Breast epithelium (tissue), 3 donors: ENCODE measurements at regions not wholly inside any gene's neighbourhood (a gene's known extent, or its start where the extent isn't known, plus 50 kb on each side); places are given as distances from the start of the nearest gene placed in this dataset.

Experiments
- POLR2A ChIP-seq: fragments of 450-650 bp; IDR thresholded peaks from one replicate; pipeline ENCODE4 v1.6.1; 2016; ENCODE audit warnings: antibody characterized with exemption, mild to moderate bottlenecking, moderate library complexity
- TF ChIP-seq, protein P1 (sequence below), 3 donors: fragments of 450-650 bp; IDR thresholded peaks; one replicate each; pipeline ENCODE4 v1.5.1; 2016 to 2017; ENCODE audit warnings: antibody characterized with exemption in 3 of 3, mild to moderate bottlenecking in 3 of 3, moderate library complexity in 3 of 3

GRCh38 chr11:80188076-80188627 lies 747.3 kb upstream of the TENM4 start:
- TF ChIP-seq, protein P1, sequence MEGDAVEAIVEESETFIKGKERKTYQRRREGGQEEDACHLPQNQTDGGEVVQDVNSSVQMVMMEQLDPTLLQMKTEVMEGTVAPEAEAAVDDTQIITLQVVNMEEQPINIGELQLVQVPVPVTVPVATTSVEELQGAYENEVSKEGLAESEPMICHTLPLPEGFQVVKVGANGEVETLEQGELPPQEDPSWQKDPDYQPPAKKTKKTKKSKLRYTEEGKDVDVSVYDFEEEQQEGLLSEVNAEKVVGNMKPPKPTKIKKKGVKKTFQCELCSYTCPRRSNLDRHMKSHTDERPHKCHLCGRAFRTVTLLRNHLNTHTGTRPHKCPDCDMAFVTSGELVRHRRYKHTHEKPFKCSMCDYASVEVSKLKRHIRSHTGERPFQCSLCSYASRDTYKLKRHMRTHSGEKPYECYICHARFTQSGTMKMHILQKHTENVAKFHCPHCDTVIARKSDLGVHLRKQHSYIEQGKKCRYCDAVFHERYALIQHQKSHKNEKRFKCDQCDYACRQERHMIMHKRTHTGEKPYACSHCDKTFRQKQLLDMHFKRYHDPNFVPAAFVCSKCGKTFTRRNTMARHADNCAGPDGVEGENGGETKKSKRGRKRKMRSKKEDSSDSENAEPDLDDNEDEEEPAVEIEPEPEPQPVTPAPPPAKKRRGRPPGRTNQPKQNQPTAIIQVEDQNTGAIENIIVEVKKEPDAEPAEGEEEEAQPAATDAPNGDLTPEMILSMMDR (IDR thresholded peaks at IDR 0.05), result no peak
- no peak for TF ChIP-seq POLR2A
